G401.6 (cell line): ENCODE measurements at regions not wholly inside any gene's neighbourhood (a gene's known extent, or its start where the extent isn't known, plus 50 kb on each side); places are given as distances from the start of the nearest gene placed in this dataset.

ENCODE experiments used
- FAIRE-seq: peaks from 2 replicates; lab custom pipeline; 2012; peaks lifted over from hg19 to GRCh38; lab: Jason Lieb, UNC

DNA sequence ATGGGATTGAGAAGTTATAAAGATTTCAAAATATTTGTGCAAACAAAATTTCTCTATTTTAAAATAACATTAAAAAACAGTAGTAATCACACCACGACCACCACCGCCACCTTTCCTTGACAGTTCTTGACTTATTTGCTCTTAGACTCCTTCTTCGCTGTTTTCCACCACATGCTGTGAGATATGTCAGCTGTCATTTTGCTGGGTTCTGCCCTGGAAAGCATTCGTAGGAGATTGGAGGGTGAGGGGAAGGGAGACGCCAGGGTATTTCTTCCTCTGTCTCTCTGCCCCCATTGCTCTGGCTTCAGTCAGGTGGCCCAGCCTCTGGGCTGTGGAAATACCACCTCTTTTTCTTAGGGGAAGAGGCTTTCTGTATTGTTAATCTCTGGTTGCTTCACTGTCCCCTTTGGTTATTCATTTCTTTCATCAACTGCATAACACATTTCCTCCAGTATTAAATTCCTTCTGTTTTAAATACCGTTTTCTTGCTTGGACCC, 186.2 kb downstream of the NEDD1 start:
- FAIRE-seq: no peak

- FAIRE-seq: no peak
These were observed 190.7 kb downstream of the NEDD1 start for GRCh38 chr12:97097734-97098133.

DNA sequence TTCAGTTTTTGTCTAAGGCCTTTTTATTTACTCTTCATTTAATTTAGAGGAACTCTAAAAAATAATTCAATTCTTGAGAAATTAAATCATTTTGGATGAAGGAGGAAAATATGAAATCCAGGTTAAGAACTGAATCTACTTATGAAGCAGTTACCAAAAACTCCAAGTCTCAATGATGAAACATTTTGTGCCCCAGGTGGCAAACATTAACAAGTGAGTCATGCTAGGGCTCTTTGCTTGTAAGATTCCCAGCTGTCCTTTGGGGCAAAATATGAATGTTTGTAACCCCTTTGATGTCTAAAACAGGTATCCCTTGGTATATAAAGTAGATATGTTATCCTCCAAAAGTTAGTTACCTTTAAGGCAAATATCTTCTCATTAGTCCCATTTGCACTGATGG, 202.4 kb downstream of the NEDD1 start:
- FAIRE-seq: no peak

GRCh38 chr12:97112136-97112535, 205.1 kb downstream of the NEDD1 start:
- FAIRE-seq: no peak

DNA sequence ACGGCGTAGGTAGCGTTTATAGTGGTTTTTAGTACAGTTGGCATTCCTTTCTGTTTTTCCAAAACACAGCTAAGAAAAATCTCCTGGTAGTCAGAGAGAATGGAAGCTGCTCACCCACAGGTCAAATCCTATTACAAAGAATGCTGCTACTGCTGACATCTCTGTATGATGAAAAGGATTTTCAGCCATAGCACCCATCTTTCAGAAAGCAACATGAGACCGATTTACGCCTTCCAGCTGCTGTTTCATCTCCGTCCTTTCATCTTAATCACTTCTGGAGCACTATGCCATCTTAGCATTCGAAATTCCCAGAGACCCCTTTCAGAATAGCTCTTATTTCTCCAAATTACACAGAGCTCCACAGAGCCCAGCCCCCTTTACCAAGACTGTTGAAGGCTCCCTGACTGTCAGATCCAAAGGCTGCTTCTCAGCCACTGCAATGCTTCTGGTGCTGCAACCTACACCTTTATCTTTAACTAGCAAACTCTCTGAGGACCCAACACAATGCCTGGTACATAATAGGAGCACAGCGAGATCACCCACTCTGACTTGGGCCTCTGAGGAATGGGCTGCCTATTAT, 211.8 kb downstream of the NEDD1 start:
- no peak for FAIRE-seq

GRCh38 chr12:97127061-97127460, 220.0 kb downstream of the NEDD1 start:
- FAIRE-seq: no peak

DNA sequence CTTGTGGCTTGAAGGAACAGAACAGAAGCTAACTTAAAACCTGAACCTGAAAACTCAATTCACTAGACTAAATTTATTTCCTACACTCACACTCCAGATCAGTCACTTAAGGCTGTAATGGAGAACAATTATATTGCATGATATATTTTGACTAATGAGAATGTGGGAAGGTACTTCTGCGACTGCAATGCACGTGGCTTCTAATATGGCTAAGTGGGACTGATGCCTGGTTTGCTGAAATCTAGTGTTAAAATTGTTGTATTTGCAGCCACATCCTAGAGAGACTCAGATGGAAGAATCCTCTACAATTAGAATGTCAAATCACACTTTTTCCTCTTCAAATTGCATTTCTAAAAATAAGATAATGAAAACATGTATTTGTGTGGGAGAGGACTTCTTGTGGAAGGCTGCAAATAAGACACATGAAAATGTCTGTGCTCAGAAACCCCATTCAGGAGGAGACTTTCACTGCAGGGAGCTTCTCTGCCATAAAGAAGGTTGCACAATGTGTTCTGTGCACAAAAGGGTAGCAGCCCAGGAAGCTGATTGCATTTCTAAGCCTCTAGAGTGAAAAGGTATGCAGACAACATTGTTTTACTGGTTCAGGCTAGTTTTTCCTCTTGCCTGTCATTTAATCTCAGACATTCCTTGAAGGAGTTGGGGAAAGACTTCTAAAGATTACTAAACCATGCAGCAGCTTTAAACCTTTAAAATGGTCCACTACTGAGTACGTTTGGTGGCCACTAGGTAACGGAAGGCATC, 224.3 kb downstream of the NEDD1 start:
- FAIRE-seq: no peak

GRCh38 chr12:97132270-97132669, 225.2 kb downstream of the NEDD1 start:
- FAIRE-seq: no peak

- FAIRE-seq: no peak
These were observed 227.4 kb downstream of the NEDD1 start for GRCh38 chr12:97134495-97134894.

DNA sequence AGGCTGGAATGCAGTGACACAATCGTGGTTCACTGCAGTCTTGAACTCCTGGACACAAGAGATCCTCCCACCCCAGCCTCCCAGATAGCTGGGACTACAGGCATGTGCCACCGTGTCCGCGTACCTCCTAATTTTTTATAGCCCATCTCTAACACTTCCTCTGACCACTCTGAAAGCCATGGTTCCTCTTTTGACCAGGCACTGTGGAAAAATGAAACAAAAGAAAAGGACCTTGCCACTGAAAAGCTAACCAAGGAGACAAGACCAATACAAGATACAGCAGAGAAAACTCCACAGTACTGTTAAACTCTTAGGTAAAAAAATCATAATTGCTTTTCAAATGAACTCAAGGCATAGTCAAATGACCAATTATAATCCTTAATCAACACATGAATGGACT, 233.3 kb downstream of the NEDD1 start:
- FAIRE-seq: no peak

DNA sequence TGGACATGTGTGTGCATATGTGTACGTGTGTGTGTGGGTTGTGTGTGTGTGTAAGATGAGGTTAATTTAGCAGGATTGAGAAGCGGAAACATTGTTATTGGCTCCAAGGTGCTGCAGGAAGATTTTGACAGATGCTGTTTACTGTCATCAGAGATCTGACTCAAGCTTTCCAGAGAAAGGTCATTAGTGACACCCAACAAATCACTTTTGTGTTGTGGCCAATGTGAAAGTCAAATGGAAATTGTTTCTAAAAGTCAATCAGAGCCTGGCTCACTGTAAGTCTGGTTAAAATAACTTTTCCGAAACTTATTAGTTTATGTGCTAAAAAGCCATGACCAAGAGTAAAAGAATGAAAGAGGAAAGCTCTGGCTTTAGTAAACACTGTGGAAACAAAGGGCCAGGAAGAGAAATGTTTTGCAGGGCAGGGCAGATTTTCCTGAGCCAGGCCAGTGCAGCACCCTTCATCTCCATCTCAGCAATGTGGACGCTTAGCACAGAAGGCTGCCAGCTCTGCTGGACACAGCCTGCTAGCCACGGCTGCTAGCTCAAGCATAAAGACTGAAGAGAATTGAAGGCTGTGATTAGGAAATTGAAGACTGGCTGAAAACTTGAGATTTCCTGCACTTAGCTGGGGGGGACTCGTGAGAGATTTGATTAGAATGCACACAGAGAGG, 235.8 kb downstream of the NEDD1 start:
- FAIRE-seq: no peak

DNA sequence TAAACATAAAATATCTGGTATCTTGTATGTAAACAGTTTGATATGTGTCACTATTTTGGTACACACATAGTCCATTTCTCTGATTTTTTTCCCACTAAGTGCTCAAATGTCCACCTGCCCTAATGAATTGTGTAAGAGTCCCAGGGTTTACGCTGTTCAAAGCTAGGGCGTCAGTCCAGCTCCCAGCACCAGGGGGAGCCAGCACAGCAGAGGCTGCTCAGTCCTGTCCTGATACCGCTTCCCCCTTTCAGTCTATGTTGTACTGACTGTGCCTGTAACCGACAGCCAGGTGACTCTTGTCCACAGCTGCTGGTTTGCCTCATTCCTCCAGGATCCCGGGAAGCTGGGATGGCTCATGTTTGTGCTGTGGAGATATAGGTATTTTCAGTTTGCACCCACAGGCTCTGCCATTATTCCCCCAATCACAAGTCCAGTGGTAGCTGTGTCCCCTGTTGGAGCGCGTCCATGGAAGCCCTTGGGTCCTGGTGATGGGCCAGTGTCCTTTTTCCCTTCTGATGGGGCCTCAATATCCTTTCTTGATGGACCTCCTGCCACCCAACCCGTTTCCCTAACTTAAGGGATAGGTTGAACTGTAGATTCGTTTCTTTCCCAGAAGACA, 242.0 kb downstream of the NEDD1 start:
- no peak for FAIRE-seq

GRCh38 chr12:97151481-97151880, 244.4 kb downstream of the NEDD1 start:
- no peak for FAIRE-seq

- FAIRE-seq: no peak
These were observed 252.3 kb downstream of the NEDD1 start for GRCh38 chr12:97159377-97159776.

DNA sequence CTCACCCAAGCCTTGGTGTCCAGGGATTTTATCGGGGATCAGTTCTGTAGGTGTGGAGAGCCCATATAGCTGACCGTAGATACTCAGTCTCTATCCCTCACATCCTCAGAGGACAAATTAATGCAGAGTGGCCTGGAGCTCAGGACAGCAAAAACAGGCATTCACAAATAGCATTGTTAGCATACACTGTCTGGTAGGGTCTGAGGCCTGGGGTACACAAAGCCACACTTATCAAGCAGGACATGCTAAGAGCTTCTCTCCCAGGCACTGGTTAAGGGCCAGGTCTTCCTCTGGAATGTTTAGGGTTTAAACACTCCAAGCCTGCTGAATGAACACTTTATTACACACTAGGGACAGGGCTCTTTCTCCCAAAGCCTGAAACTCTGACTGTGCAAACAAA, 253.2 kb downstream of the NEDD1 start:
- no peak for FAIRE-seq

- FAIRE-seq: no peak
These were observed 255.1 kb downstream of the NEDD1 start for GRCh38 chr12:97162173-97162572.

- FAIRE-seq: no peak
These were observed 257.9 kb downstream of the NEDD1 start for GRCh38 chr12:97164936-97165335.

GRCh38 chr12:97167598-97167997, 260.5 kb downstream of the NEDD1 start:
- FAIRE-seq: no peak

DNA sequence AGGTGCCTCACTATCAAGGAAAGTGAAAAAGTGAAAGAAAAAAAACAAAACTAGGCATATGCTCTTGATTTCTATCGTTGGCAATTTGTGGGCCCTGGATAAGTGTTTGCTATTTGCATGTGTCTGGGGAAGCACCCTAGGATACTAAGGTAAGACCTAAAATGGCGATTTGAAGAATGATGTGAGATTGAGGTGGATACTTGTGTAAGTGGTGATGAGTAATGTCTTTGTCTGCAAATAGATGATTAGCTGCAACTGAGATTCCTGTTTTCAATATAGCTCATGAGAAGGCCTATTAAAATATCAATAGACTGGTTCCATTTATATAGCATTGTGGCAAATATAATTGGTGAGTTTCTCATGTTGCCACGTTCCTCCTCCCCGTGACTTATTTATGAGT, 261.7 kb downstream of the NEDD1 start:
- no peak for FAIRE-seq

- no peak for FAIRE-seq
These were observed 263.0 kb downstream of the NEDD1 start for GRCh38 chr12:97169889-97170567.

DNA sequence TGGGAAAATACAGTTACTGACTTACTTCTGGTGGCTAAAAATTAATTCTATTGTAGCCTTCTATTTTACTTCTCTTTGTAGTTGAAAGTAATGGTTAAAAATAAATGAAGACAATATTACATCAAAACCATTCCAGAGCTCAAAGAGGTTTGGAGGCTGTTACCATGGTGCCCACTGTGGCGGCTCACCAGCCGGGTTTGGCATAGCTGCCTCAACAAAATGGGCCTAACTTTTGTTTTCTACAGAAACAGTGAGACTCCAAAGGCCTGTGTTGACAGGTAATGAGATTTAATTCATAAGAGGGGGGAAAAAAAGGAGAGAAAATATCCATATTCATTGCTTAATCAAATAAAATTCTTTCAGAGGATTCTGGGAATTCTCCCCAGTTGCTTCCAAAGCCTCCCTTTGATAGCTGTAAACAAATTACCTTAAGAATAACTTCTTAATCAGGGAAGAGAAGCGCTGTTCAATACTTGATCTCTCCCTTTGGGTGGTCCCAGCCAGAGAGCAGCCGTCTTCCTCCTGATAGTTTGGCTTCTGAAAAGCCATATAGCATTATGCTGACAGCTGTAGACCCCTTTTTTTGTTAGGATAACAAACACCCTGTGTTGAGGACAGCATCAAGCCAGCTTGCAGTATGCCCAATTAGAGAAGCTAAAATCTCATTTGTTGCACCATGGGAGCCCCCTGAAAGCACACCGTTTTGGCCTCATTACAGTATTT, 266.8 kb downstream of the NEDD1 start:
- FAIRE-seq: no peak

GRCh38 chr12:97177481-97177880, 270.4 kb downstream of the NEDD1 start:
- FAIRE-seq: no peak
